ENCODE measurements at regions not wholly inside any gene's neighbourhood (a gene's known extent, or its start where the extent isn't known, plus 50 kb on each side); places are given as distances from the start of the nearest gene placed in this dataset.

DNA sequence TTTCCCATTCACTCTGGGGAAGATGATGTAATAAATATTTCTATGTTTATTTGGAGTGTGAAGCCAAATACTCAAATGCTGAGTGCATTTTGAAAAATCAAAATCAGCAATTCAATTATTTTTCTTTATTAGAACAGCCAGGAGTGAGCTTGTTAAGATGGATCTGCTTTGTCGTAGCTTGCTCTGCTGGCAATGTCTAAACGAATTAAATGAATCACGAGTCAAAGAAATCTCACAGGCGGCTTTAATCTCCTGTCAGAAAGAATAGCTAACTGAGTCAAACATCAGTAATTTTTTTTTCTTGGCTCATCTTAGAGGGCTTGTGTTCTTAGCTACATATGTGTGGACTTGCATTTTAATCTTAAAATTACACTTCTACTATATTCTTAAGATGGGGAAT is 100.2 kb upstream of the HMGN3 start:
- H3K36me3 ChIP-seq (ENCODE audit: control insufficient read depth in 2 of 4, insufficient read depth in 4 of 4, low read length in 3 of 4): no peaks in the 10 kb centered on the region
- H4K20me1 ChIP-seq (replicated peaks in 1 of 2; ENCODE audit: control insufficient read depth in 1 of 2, insufficient read depth in 2 of 2, low read length in 2 of 2): no peaks in the 10 kb centered on the region
- H4K5ac ChIP-seq (ENCODE audit: insufficient read length, low read depth, low read length): no peak overlapping the region
- no peak overlapping the region for H2BK15ac ChIP-seq (ENCODE audit: low read length)
- no peak overlapping the region for H2BK20ac ChIP-seq (ENCODE audit: low read length)
- H3K23me2 ChIP-seq (ENCODE audit: low read depth, low read length): no peaks in the 10 kb centered on the region
- no peak overlapping the region for H3K9ac ChIP-seq (replicated peaks in 1 of 4; ENCODE audit: extremely low read depth in 1 of 4, low read depth in 3 of 4, low read length in 3 of 4)
- H2AFZ ChIP-seq (ENCODE audit: low read length): no peak overlapping the region
- no peak overlapping the region for H4K91ac ChIP-seq (replicated peaks; ENCODE audit: insufficient read length, low read length)
- H3K27ac ChIP-seq (ENCODE audit: low read depth, low read length): no peak overlapping the region
- no peak for FAIRE-seq
- H3K27me3 ChIP-seq (replicated peaks in 1 of 4; ENCODE audit: control insufficient read depth in 3 of 4, extremely low read depth in 1 of 4, insufficient read depth in 3 of 4, low read length in 3 of 4): no peaks in the 10 kb centered on the region
- H2BK120ac ChIP-seq (replicated peaks; ENCODE audit: low read depth, low read length): no peak overlapping the region
- no peak overlapping the region for H3K4ac ChIP-seq (replicated peaks; ENCODE audit: insufficient read length, low read depth, low read length)
- H3K14ac ChIP-seq (ENCODE audit: insufficient read length): no peak overlapping the region
- H3K23ac ChIP-seq (ENCODE audit: insufficient read length): no peak overlapping the region
- H3K4me1 ChIP-seq (replicated peaks in 1 of 4; ENCODE audit: control insufficient read depth in 3 of 4, insufficient read depth in 4 of 4, low read length in 3 of 4): peaks cover 0 to 7% (median 2%) of the 10 kb centered on the region in 4 experiments; a peak in 3 of 7 replicates
- no peaks in the 10 kb centered on the region for H3K9me3 ChIP-seq (ENCODE audit: insufficient read depth in 2 of 2, low read depth in 1 of 2, low read length in 1 of 2)
- no peak overlapping the region for H2AK5ac ChIP-seq (ENCODE audit: low read depth, low read length)
- CTCF ChIA-PET (ENCODE audit: partially characterized antibody): interaction anchor here (1.0 kb wide), 1 partner anchor 83 kb away, joined by 3 read pairs; no protein-coding TSS in a partner anchor
- H3K79me2 ChIP-seq (ENCODE audit: control insufficient read depth in 1 of 2, insufficient read depth in 2 of 2, low read length in 2 of 2): no peaks in the 10 kb centered on the region
- H3K4me2 ChIP-seq (ENCODE audit: insufficient read depth in 1 of 2, low read depth in 2 of 2, low read length in 2 of 2): no peak overlapping the region
- no peak overlapping the region for H3K18ac ChIP-seq (ENCODE audit: extremely low read depth, low read length)
- no peak for TF ChIP-seq SUZ12 (IDR thresholded peaks at IDR 0.05; ENCODE audit: low read length)
- TF ChIP-seq SIN3A (conservative IDR thresholded peaks at IDR 0.05 in 1 of 2, IDR thresholded peaks at IDR 0.05 in 1 of 2; ENCODE audit: low read depth in 1 of 2, low read length in 2 of 2): no peak
- no peak for TF ChIP-seq POLR2AphosphoS5 (IDR thresholded peaks at IDR 0.05; ENCODE audit: low read depth, low read length)
- TF ChIP-seq HDAC2 (IDR thresholded peaks at IDR 0.05; ENCODE audit: borderline replicate concordance in 1 of 2, low read depth in 2 of 2, low read length in 2 of 2): no peak
- TF ChIP-seq RFX5 (IDR thresholded peaks at IDR 0.05; ENCODE audit: borderline replicate concordance, low read depth, low read length): no peak
- TF ChIP-seq FOSL1 (IDR thresholded peaks at IDR 0.05; ENCODE audit: insufficient read depth, low read depth, low read length): no peak
- no peak for TF ChIP-seq ASH2L (IDR thresholded peaks at IDR 0.05; ENCODE audit: low read length)
- no peak for TF ChIP-seq MAX (IDR thresholded peaks at IDR 0.05)
- no peak for TF ChIP-seq POU5F1 (IDR thresholded peaks at IDR 0.05; ENCODE audit: low read depth, low read length)
- no peak for TF ChIP-seq TBP (IDR thresholded peaks at IDR 0.05; ENCODE audit: low read depth, low read length)
- no peak for TF ChIP-seq SIRT6 (IDR thresholded peaks at IDR 0.05; ENCODE audit: low read length)
- TF ChIP-seq HDAC6 (IDR thresholded peaks at IDR 0.05; ENCODE audit: low read depth, low read length): no peak
- TF ChIP-seq EGR1 (IDR thresholded peaks at IDR 0.05; ENCODE audit: borderline replicate concordance, low read depth, low read length): no peak
- TF ChIP-seq SP2 (IDR thresholded peaks at IDR 0.05; ENCODE audit: low read length): no peak
- H2BK5ac ChIP-seq (ENCODE audit: low read depth, low read length): no peak overlapping the region
- H3K4me3 ChIP-seq (ENCODE audit: extremely low read depth in 1 of 4, insufficient read depth in 2 of 4, low read depth in 3 of 4, low read length in 4 of 4): no peak overlapping the region
- no peaks in the 10 kb centered on the region for H3K79me1 ChIP-seq (ENCODE audit: low read depth, low read length)
- POLR2A ChIA-PET (ENCODE audit: partially characterized antibody): no interaction called here
- no peak overlapping the region for H4K8ac ChIP-seq (ENCODE audit: extremely low read depth, insufficient read depth, low read length)
- 75% methylated on average over 4 of the region's 4 CpGs; no CpG with 5 or more reads in 1 of the 2 experiments for whole genome bisulfite sequencing, 2 experiments (ENCODE audit: extremely low coverage in 1 of 2, insufficient coverage in 1 of 2, insufficient read length in 1 of 2, insufficient replicate concordance in 2 of 2, low coverage in 1 of 2, low lambda C conversion rate in 2 of 2, missing lambda C conversion rate in 1 of 2)
- H3K56ac ChIP-seq (replicated peaks; ENCODE audit: insufficient read length, low read depth, low read length): no peak overlapping the region
- no peak for DNase-seq (ENCODE audit: low read depth in 1 of 2, low spot score in 2 of 2)
- H2BK12ac ChIP-seq (ENCODE audit: low read depth, low read length): no peak overlapping the region
